HG03439 (cell line): ENCODE measurements at regions not wholly inside any gene's neighbourhood (a gene's known extent, or its start where the extent isn't known, plus 50 kb on each side); places are given as distances from the start of the nearest gene placed in this dataset.

Experiments
- ATAC-seq: cut with Tn5 transposase; IDR thresholded peaks from one replicate; pipeline ENCODE4 v1.9.1; 2021; ENCODE audit warnings: mild to moderate bottlenecking, moderate library complexity; ENCODE audit not compliant: unreplicated experiment

GRCh38 chr3:180528843-180529242, 73.1 kb upstream of the TTC14 start:
- ATAC-seq = no peak

- ATAC-seq = no peak
Measured at GRCh38 chr3:180529778-180530177, 72.2 kb upstream of the TTC14 start.

- ATAC-seq = no peak
Measured at GRCh38 chr3:180530276-180530675, 71.7 kb upstream of the TTC14 start.

- ATAC-seq = no peak
Measured at GRCh38 chr3:180531303-180532278, 70.4 kb upstream of the TTC14 start.

- ATAC-seq = no peak
Measured at GRCh38 chr3:180534828-180535227, 67.1 kb upstream of the TTC14 start.

GRCh38 chr3:180538493-180538892, 63.5 kb upstream of the TTC14 start:
- ATAC-seq = no peak

- ATAC-seq = no peak
Measured at GRCh38 chr3:180543877-180544276, 58.1 kb upstream of the TTC14 start.

GRCh38 chr3:180546863-180547262, 55.1 kb upstream of the TTC14 start:
- no peak for ATAC-seq

GRCh38 chr3:180548050-180548449, 53.9 kb upstream of the TTC14 start:
- ATAC-seq = no peak
